T-helper 2 cell treated with Interferon-gamma antibody and Interleukin-4, amounts not matched to agents 100 ng/mL and 5 ng/mL, for 36 hours (primary cell): ENCODE measurements at regions not wholly inside any gene's neighbourhood (a gene's known extent, or its start where the extent isn't known, plus 50 kb on each side); places are given as distances from the start of the nearest gene placed in this dataset.
"Not testable (repeated sequence)": the region's sequence is repeated elsewhere in the genome, so short reads cannot be mapped to it uniquely, and the experiment has no call there.

ENCODE experiments used
- intact Hi-C: fragments of 100-400 bp; cut with micrococcal nuclease; formaldehyde crosslinking; loops from one replicate; pipeline ENCODE4 v1.15.1; 2023

GRCh38 chr6:163711615-163712565 lies 297.4 kb downstream of the QKI start:
- intact Hi-C loops, result no loop called here

- intact Hi-C loops, result no loop called here
Observed at GRCh38 chr6:163710532-163711470, 296.3 kb downstream of the QKI start.

GRCh38 chr6:163709693-163710092 lies 295.2 kb downstream of the QKI start:
- intact Hi-C loops, result no loop called here

GRCh38 chr6:163709255-163709654 lies 294.7 kb downstream of the QKI start:
- intact Hi-C loops, result no loop called here

GRCh38 chr6:163708466-163708865 lies 293.9 kb downstream of the QKI start:
- intact Hi-C loops, result no loop called here

GRCh38 chr6:163707387-163708355 lies 293.2 kb downstream of the QKI start:
- intact Hi-C loops, result no loop called here

- intact Hi-C loops, result no loop called here
Observed at GRCh38 chr6:163706500-163707087, 292.1 kb downstream of the QKI start.

GRCh38 chr6:163705923-163706322 lies 291.4 kb downstream of the QKI start:
- intact Hi-C loops, result no loop called here

- intact Hi-C loops, result no loop called here
Observed at GRCh38 chr6:163702736-163703135, 288.2 kb downstream of the QKI start.

GRCh38 chr6:163701762-163702161 lies 287.2 kb downstream of the QKI start:
- intact Hi-C loops, result no loop called here

GRCh38 chr6:163698086-163698485 lies 283.6 kb downstream of the QKI start:
- intact Hi-C loops, result no loop called here

GRCh38 chr6:163696311-163696710 lies 281.8 kb downstream of the QKI start:
- intact Hi-C loops, result not testable (repeated sequence)

- intact Hi-C loops, result no loop called here
Observed at GRCh38 chr6:163695414-163695864, 280.9 kb downstream of the QKI start.

GRCh38 chr6:163694988-163695398 lies 280.5 kb downstream of the QKI start:
- intact Hi-C loops, result no loop called here

GRCh38 chr6:163694072-163694471 lies 279.6 kb downstream of the QKI start:
- intact Hi-C loops, result no loop called here

GRCh38 chr6:163691049-163691448 lies 276.5 kb downstream of the QKI start:
- intact Hi-C loops, result no loop called here

GRCh38 chr6:163688739-163689362 lies 274.3 kb downstream of the QKI start:
- intact Hi-C loops, result no loop called here

GRCh38 chr6:163687075-163687474 lies 272.6 kb downstream of the QKI start:
- intact Hi-C loops, result no loop called here

GRCh38 chr6:163686301-163686700 lies 271.8 kb downstream of the QKI start:
- intact Hi-C loops, result no loop called here

- intact Hi-C loops, result no loop called here
Observed at GRCh38 chr6:163683105-163683622, 268.6 kb downstream of the QKI start.
